ENCODE measurements at regions not wholly inside any gene's neighbourhood (a gene's known extent, or its start where the extent isn't known, plus 50 kb on each side); places are given as distances from the start of the nearest gene placed in this dataset.
"Not testable (repeated sequence)": the region's sequence is repeated elsewhere in the genome, so short reads cannot be mapped to it uniquely, and the experiment has no call there.

- ATAC-seq; H3K9me3 Mint-ChIP-seq (ENCODE audit: low read depth); H3K4me3 Mint-ChIP-seq; DNase-seq; H3K4me1 Mint-ChIP-seq; H3K27ac Mint-ChIP-seq; H3K36me3 Mint-ChIP-seq: not testable (repeated sequence)
- H3K27me3 Mint-ChIP-seq: peaks cover 11% of the 10 kb centered on the region
- CTCF ChIA-PET: interaction anchor here (0.7 to 1.1 kb wide), 3 partner anchors 12 to 41 kb away, joined by 3 read pairs; no protein-coding TSS in a partner anchor
Observed at GRCh38 chr4:9001153-9001552, 129.5 kb upstream of the HMX1 start.

- DNase-seq (peak; percentile 47), ATAC-seq (peak; percentile 47)
- H3K9me3 Mint-ChIP-seq (ENCODE audit: low read depth); H3K27ac Mint-ChIP-seq; H3K4me1 Mint-ChIP-seq; H3K4me3 Mint-ChIP-seq; H3K36me3 Mint-ChIP-seq: not testable (repeated sequence)
- H3K27me3 Mint-ChIP-seq: peaks cover 11% of the 10 kb centered on the region
- CTCF ChIA-PET: interaction anchor here (0.7 to 1.1 kb wide), 3 partner anchors 11 to 41 kb away, joined by 3 read pairs; no protein-coding TSS in a partner anchor
Observed at GRCh38 chr4:9000505-9001001, 128.9 kb upstream of the HMX1 start.

GRCh38 chr4:8992981-8993380 lies 121.3 kb upstream of the HMX1 start:
- H3K9me3 Mint-ChIP-seq (ENCODE audit: low read depth); H3K4me1 Mint-ChIP-seq; H3K4me3 Mint-ChIP-seq; ATAC-seq; H3K27me3 Mint-ChIP-seq; H3K27ac Mint-ChIP-seq; CTCF ChIA-PET; DNase-seq; H3K36me3 Mint-ChIP-seq: not testable (repeated sequence)

- H3K27ac Mint-ChIP-seq, CTCF ChIA-PET: not testable (repeated sequence)
Observed at GRCh38 chr4:8991449-8991848, 119.8 kb upstream of the HMX1 start.

GRCh38 chr4:8990341-8990740 lies 118.7 kb upstream of the HMX1 start:
- H3K9me3 Mint-ChIP-seq (ENCODE audit: low read depth); H3K4me3 Mint-ChIP-seq; CTCF ChIA-PET; H3K27ac Mint-ChIP-seq; H3K27me3 Mint-ChIP-seq; H3K4me1 Mint-ChIP-seq; H3K36me3 Mint-ChIP-seq; DNase-seq; ATAC-seq: not testable (repeated sequence)

More at GRCh38 chr4:8991449-8991848, 119.8 kb upstream of the HMX1 start:
- DNase-seq; H3K4me3 Mint-ChIP-seq; ATAC-seq; H3K36me3 Mint-ChIP-seq; H3K4me1 Mint-ChIP-seq; H3K9me3 Mint-ChIP-seq (ENCODE audit: low read depth); H3K27me3 Mint-ChIP-seq: not testable (repeated sequence)

GRCh38 chr4:8985786-8986185 lies 114.1 kb upstream of the HMX1 start:
- ATAC-seq; H3K27me3 Mint-ChIP-seq; H3K9me3 Mint-ChIP-seq (ENCODE audit: low read depth); H3K4me3 Mint-ChIP-seq; CTCF ChIA-PET; H3K4me1 Mint-ChIP-seq; H3K36me3 Mint-ChIP-seq; H3K27ac Mint-ChIP-seq; DNase-seq: not testable (repeated sequence)

GRCh38 chr4:8984641-8985040 lies 113.0 kb upstream of the HMX1 start:
- H3K27me3 Mint-ChIP-seq; H3K27ac Mint-ChIP-seq; H3K4me1 Mint-ChIP-seq; CTCF ChIA-PET; H3K9me3 Mint-ChIP-seq (ENCODE audit: low read depth); DNase-seq; H3K4me3 Mint-ChIP-seq; ATAC-seq; H3K36me3 Mint-ChIP-seq: not testable (repeated sequence)

GRCh38 chr4:8983921-8984320 lies 112.3 kb upstream of the HMX1 start:
- CTCF ChIA-PET: not testable (repeated sequence)

GRCh38 chr4:8976466-8977128 lies 105.0 kb upstream of the HMX1 start:
- H3K9me3 Mint-ChIP-seq (ENCODE audit: low read depth); H3K4me1 Mint-ChIP-seq; H3K4me3 Mint-ChIP-seq; DNase-seq; H3K27me3 Mint-ChIP-seq; H3K27ac Mint-ChIP-seq; H3K36me3 Mint-ChIP-seq; CTCF ChIA-PET; ATAC-seq: not testable (repeated sequence)

More at GRCh38 chr4:8983921-8984320, 112.3 kb upstream of the HMX1 start:
- not testable (repeated sequence) for H3K27me3 Mint-ChIP-seq; H3K9me3 Mint-ChIP-seq (ENCODE audit: low read depth); H3K27ac Mint-ChIP-seq; H3K4me1 Mint-ChIP-seq; ATAC-seq; H3K36me3 Mint-ChIP-seq; DNase-seq; H3K4me3 Mint-ChIP-seq

GRCh38 chr4:8972635-8973034 lies 101.0 kb upstream of the HMX1 start:
- ATAC-seq; H3K9me3 Mint-ChIP-seq (ENCODE audit: low read depth); H3K4me1 Mint-ChIP-seq; H3K4me3 Mint-ChIP-seq; H3K27ac Mint-ChIP-seq; H3K27me3 Mint-ChIP-seq; H3K36me3 Mint-ChIP-seq; CTCF ChIA-PET; DNase-seq: not testable (repeated sequence)

- ATAC-seq; DNase-seq; H3K4me3 Mint-ChIP-seq; CTCF ChIA-PET; H3K9me3 Mint-ChIP-seq (ENCODE audit: low read depth); H3K36me3 Mint-ChIP-seq; H3K4me1 Mint-ChIP-seq; H3K27me3 Mint-ChIP-seq; H3K27ac Mint-ChIP-seq: not testable (repeated sequence)
Observed at GRCh38 chr4:8965896-8966295, 94.3 kb upstream of the HMX1 start.

GRCh38 chr4:8964201-8964788 lies 92.7 kb upstream of the HMX1 start:
- CTCF ChIA-PET; ATAC-seq; H3K36me3 Mint-ChIP-seq; H3K9me3 Mint-ChIP-seq (ENCODE audit: low read depth); H3K27me3 Mint-ChIP-seq; H3K4me3 Mint-ChIP-seq; H3K4me1 Mint-ChIP-seq; H3K27ac Mint-ChIP-seq; DNase-seq: not testable (repeated sequence)

GRCh38 chr4:8963533-8963932 lies 91.9 kb upstream of the HMX1 start:
- ATAC-seq; H3K27ac Mint-ChIP-seq; H3K9me3 Mint-ChIP-seq (ENCODE audit: low read depth); H3K4me3 Mint-ChIP-seq; H3K36me3 Mint-ChIP-seq; DNase-seq; H3K27me3 Mint-ChIP-seq; CTCF ChIA-PET; H3K4me1 Mint-ChIP-seq: not testable (repeated sequence)

- peak; percentile 62 for DNase-seq
- ATAC-seq; H3K36me3 Mint-ChIP-seq; CTCF ChIA-PET; H3K9me3 Mint-ChIP-seq (ENCODE audit: low read depth); H3K27me3 Mint-ChIP-seq; H3K27ac Mint-ChIP-seq; H3K4me1 Mint-ChIP-seq; H3K4me3 Mint-ChIP-seq: not testable (repeated sequence)
Observed at GRCh38 chr4:8961343-8961742, 89.7 kb upstream of the HMX1 start.

Data from activated CD8-positive, alpha-beta memory T cell treated with anti-CD3 and anti-CD28 coated beads, Interleukin-2, amount 10 ng/mL, durations not matched to agents 7 days and 5 days (primary cell).